ENCODE measurements at regions not wholly inside any gene's neighbourhood (a gene's known extent, or its start where the extent isn't known, plus 50 kb on each side); places are given as distances from the start of the nearest gene placed in this dataset.

DNA sequence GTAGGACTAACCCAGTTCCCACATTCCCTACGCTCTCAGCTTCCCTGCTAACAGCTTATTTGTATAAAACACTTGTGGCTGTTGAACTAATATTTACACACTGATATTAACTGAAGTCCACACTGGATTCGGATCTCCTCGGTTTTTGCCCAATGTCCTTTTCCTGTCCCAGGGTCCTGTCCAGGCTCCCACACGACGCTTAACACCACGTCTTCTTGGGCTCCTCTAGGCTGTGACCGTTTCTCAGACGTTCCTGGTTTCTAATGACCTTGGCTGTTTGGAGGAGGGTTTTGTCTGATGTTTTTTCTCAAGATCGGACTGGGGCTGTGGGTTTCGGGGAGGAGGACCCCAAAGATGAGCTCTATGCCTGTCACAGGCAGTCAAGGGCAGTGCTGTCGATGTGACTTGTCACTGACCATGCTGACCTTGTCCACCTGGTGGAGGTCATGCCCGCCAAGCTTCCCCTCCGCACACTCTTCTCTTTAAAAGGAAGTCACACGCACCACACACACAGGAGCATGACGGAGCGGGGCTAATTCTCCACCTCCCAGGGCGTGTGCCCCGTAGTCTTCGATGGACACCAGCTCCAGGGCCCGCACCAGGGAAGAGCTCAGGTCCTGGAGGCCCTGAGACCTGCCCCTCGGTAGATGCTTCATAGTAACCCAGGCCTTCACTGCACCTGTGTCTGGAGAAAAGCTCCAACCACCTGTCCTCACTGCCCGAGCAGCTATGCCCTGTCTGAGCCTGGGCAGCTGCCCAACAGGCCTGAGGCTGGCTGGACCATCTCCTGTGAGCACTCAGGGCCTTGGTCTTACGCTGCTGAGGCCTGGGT, 72.0 kb downstream of the TTLL2 start (continued):
- TF ChIP-seq ZNF563 (CRISPR knock-in tag; IDR thresholded peaks at IDR 0.05) (peak; percentile 39; the same call in 1 of the 2 replicates), NR3C1 (CRISPR knock-in tag; IDR thresholded peaks at IDR 0.05) (no peak), MATR3 (CRISPR knock-in tag; IDR thresholded peaks at IDR 0.05) (no peak), PAWR (CRISPR knock-in tag; IDR thresholded peaks at IDR 0.05; ENCODE audit: borderline replicate concordance) (no peak), YEATS2 (CRISPR knock-in tag; IDR thresholded peaks at IDR 0.05; ENCODE audit: borderline replicate concordance) (no peak), ZNF558 (CRISPR knock-in tag; IDR thresholded peaks at IDR 0.05; ENCODE audit: borderline replicate concordance) (no peak), ZNF362 (CRISPR knock-in tag; IDR thresholded peaks at IDR 0.05; ENCODE audit: borderline replicate concordance) (no peak), NONO (IDR thresholded peaks at IDR 0.05) (no peak), NONO (CRISPR knock-in tag; conservative IDR thresholded peaks at IDR 0.05) (0 out of 2 replicates have a peak, but pooled peaks have one; percentile 45), ZNF317 (CRISPR knock-in tag; IDR thresholded peaks at IDR 0.05) (peak; percentile 67; the same call in 1 of the 2 replicates), ZBTB4 (CRISPR knock-in tag; IDR thresholded peaks at IDR 0.05; ENCODE audit: borderline replicate concordance) (peak; percentile 90), ZNF562 (CRISPR knock-in tag; IDR thresholded peaks at IDR 0.05; ENCODE audit: borderline replicate concordance) (no peak), SOX6 (IDR thresholded peaks at IDR 0.05) (no peak), SOX6 (CRISPR knock-in tag; IDR thresholded peaks at IDR 0.05) (peak; percentile 84), ZC3H4 (CRISPR knock-in tag; IDR thresholded peaks at IDR 0.05; ENCODE audit: borderline replicate concordance) (no peak), NFE2L2 (IDR thresholded peaks at IDR 0.05; ENCODE audit: low read length) (no peak), CBX1 (IDR thresholded peaks at IDR 0.05; ENCODE audit: low read depth) (no peak), SMC3 (IDR thresholded peaks at IDR 0.05; ENCODE audit: low read length) (no peak), ZNF160 (CRISPR knock-in tag; IDR thresholded peaks at IDR 0.05) (no peak), CREB1 (IDR thresholded peaks at IDR 0.05) (no peak), CREB1 (CRISPR knock-in tag; IDR thresholded peaks at IDR 0.05) (no peak)
- TF ChIP-seq, protein P1, sequence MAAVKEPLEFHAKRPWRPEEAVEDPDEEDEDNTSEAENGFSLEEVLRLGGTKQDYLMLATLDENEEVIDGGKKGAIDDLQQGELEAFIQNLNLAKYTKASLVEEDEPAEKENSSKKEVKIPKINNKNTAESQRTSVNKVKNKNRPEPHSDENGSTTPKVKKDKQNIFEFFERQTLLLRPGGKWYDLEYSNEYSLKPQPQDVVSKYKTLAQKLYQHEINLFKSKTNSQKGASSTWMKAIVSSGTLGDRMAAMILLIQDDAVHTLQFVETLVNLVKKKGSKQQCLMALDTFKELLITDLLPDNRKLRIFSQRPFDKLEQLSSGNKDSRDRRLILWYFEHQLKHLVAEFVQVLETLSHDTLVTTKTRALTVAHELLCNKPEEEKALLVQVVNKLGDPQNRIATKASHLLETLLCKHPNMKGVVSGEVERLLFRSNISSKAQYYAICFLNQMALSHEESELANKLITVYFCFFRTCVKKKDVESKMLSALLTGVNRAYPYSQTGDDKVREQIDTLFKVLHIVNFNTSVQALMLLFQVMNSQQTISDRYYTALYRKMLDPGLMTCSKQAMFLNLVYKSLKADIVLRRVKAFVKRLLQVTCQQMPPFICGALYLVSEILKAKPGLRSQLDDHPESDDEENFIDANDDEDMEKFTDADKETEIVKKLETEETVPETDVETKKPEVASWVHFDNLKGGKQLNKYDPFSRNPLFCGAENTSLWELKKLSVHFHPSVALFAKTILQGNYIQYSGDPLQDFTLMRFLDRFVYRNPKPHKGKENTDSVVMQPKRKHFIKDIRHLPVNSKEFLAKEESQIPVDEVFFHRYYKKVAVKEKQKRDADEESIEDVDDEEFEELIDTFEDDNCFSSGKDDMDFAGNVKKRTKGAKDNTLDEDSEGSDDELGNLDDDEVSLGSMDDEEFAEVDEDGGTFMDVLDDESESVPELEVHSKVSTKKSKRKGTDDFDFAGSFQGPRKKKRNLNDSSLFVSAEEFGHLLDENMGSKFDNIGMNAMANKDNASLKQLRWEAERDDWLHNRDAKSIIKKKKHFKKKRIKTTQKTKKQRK (IDR thresholded peaks at IDR 0.05; ENCODE audit: low read length), result no peak
- TF ChIP-seq, protein P2, sequence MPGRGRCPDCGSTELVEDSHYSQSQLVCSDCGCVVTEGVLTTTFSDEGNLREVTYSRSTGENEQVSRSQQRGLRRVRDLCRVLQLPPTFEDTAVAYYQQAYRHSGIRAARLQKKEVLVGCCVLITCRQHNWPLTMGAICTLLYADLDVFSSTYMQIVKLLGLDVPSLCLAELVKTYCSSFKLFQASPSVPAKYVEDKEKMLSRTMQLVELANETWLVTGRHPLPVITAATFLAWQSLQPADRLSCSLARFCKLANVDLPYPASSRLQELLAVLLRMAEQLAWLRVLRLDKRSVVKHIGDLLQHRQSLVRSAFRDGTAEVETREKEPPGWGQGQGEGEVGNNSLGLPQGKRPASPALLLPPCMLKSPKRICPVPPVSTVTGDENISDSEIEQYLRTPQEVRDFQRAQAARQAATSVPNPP (CRISPR knock-in tag; IDR thresholded peaks at IDR 0.05), result no peak
